Gastrocnemius medialis (tissue), 4 donors: ENCODE measurements at regions not wholly inside any gene's neighbourhood (a gene's known extent, or its start where the extent isn't known, plus 50 kb on each side); places are given as distances from the start of the nearest gene placed in this dataset.

Experiments used
- CTCF ChIP-seq, 5 experiments: fragments of 450-650 bp in 3 of 5; fragments of 200-600 bp in 2 of 5; sonication (generic) in 2 of 5; IDR thresholded peaks in 4 of 5; conservative IDR thresholded peaks in 1 of 5; 1 replicate in 4 of 5; 2 replicates in 1 of 5; pipeline ENCODE4 v1.5.1; 2016 to 2019; ENCODE audit warnings: antibody characterized with exemption in 5 of 5, mild to moderate bottlenecking in 3 of 5, moderate library complexity in 3 of 5
- POLR2A ChIP-seq, 2 donors: fragments of 450-650 bp; IDR thresholded peaks; one replicate each; pipeline ENCODE4 v1.6.1; 2017; ENCODE audit warnings: antibody characterized with exemption in 2 of 2, mild to moderate bottlenecking in 2 of 2, moderate library complexity in 2 of 2

- TF ChIP-seq POLR2A (IDR thresholded peaks at IDR 0.05) (no peak), CTCF (IDR thresholded peaks at IDR 0.05 in 4 of 5, conservative IDR thresholded peaks at IDR 0.05 in 1 of 5) (no peak)
These were observed 258.2 kb upstream of the NPY start for GRCh38 chr7:24025765-24026164.
